ENCODE measurements at regions not wholly inside any gene's neighbourhood (a gene's known extent, or its start where the extent isn't known, plus 50 kb on each side); places are given as distances from the start of the nearest gene placed in this dataset.

GRCh38 chr5:98604301-98604700 lies 169.2 kb upstream of the RGMB start:
- DNase-seq, result no peak
- Histone ChIP-seq H3K36me3 (no peaks in the 10 kb centered on the region), H3K9me3 (peaks cover 5% of the 10 kb centered on the region), H3K4me3 (no peak overlapping the region), H3K27me3 (no peaks in the 10 kb centered on the region)

- Histone ChIP-seq H3K36me3 (no peaks in the 10 kb centered on the region), H3K27me3 (no peaks in the 10 kb centered on the region), H3K4me3 (no peak overlapping the region), H3K9me3 (peaks cover 5% of the 10 kb centered on the region)
- DNase-seq, result peak; percentile 26
Measured at GRCh38 chr5:98604721-98605425, 168.6 kb upstream of the RGMB start.

GRCh38 chr5:98605426-98605825 lies 168.0 kb upstream of the RGMB start:
- Histone ChIP-seq H3K36me3 (no peaks in the 10 kb centered on the region), H3K9me3 (peaks cover 2% of the 10 kb centered on the region; the same call in 1 of the 2 replicates), H3K27me3 (no peaks in the 10 kb centered on the region), H3K4me3 (no peak overlapping the region)
- DNase-seq, result no peak

- H3K27me3 ChIP-seq, result no peaks in the 10 kb centered on the region
- DNase-seq, result no peak
- no peaks in the 10 kb centered on the region for H3K9me3 ChIP-seq
Measured at GRCh38 chr5:98606961-98607360, 166.5 kb upstream of the RGMB start.

DNA sequence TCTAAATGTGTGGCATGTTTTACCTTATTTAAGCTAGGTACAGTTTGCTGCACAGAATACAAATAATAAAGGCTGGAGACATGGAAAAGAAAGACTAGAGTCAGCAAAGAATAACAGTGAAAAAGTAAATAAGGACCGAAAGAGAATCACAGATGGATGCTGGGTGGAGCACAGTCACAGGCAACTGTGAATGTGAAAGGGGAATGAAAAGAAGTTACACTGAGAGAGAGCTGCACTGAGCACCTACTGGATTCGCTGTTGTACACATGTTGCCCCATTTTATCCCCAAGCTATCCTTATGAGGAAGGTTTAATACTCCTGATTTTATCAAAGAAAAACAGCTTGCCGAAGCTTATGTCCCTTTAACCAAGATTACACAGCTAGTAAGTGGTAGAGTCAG lies 165.4 kb upstream of the RGMB start:
- Histone ChIP-seq H3K36me3 (no peaks in the 10 kb centered on the region), H3K4me3 (no peak overlapping the region), H3K27me3 (no peaks in the 10 kb centered on the region), H3K9me3 (no peaks in the 10 kb centered on the region)
- no peak for DNase-seq

More at GRCh38 chr5:98606961-98607360, 166.5 kb upstream of the RGMB start:
- no peak overlapping the region for H3K4me3 ChIP-seq
- H3K36me3 ChIP-seq, result no peaks in the 10 kb centered on the region

DNA sequence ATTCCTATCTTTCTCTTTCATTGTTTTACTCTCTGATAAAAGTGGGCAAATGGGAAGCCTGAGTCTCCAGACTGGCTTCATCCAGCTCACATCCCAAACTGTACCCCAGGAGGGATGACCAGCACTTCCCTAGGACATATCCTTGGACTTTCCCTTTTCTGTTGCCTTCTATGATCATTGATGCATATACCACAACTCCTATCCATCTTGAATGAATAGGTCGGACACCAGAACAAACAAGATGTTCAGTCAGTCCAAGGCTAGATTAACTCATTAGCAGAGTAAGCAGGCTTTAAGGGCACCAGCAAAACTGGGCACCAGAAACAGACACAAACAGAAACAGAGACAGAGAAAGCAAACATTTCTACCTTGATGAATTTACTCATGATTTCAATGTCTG lies 159.1 kb upstream of the RGMB start:
- Histone ChIP-seq H3K4me3 (no peak overlapping the region), H3K9me3 (no peaks in the 10 kb centered on the region), H3K27me3 (no peaks in the 10 kb centered on the region), H3K36me3 (no peaks in the 10 kb centered on the region)
- no peak for DNase-seq

GRCh38 chr5:98621821-98622220 lies 151.6 kb upstream of the RGMB start:
- Histone ChIP-seq H3K27me3 (no peaks in the 10 kb centered on the region), H3K4me3 (no peak overlapping the region), H3K36me3 (no peaks in the 10 kb centered on the region), H3K9me3 (no peaks in the 10 kb centered on the region)
- DNase-seq, result no peak

DNA sequence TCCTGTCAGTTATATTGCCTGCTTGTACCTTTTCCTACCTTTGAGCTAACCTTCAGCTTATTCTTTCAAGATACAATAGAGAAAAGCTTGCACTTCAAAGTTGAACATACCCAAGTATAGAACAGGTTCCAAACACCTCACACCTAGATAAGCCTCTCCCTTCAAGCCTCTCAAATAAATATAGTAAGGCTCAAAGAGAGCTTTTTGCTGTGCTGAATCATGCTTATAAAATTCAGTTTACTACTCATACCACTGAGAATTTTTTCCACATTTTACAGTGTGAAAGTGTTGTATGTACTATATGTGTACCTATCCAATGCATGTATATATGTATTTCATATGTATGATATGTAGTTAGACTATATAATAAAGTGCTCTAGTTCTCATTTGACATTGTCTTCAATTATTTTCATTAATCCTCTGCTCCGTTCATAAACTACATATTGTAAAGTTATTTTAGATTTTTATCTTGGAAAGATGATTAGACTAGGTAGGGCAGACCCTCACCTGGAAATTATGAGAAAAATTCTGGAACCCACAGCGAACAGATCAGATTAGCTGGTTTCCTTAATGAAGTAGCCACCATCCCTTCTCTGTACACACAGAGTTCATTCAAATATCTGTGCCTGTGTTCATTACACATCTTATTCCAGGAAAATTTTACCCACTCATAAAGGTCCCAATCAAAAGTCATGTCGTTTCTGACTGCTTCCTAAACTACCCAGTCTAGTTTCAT lies 149.2 kb upstream of the RGMB start:
- no peak for DNase-seq
- H3K4me3 ChIP-seq, result no peak overlapping the region
- peaks cover 10% of the 10 kb centered on the region for H3K9me3 ChIP-seq
- no peaks in the 10 kb centered on the region for H3K36me3 ChIP-seq
- H3K27me3 ChIP-seq, result no peaks in the 10 kb centered on the region

DNA sequence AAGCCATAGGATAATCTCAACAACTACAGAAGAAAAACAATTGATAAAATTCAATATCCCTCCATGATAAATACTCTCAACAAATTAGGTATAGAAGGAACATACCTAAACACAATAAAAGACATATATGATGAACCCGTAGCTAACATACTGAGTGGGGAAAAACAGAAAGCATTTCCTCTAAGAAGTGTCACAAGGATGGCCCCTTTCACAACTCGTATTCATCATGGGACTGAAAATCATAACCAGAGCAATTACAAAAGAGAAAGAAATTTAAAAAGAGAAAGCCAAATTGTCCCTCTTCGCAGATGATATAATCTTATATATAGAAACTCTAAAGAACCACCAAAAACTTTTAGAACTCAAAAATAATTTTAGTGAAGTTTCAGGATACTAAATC lies 146.3 kb upstream of the RGMB start:
- Histone ChIP-seq H3K4me3 (no peak overlapping the region), H3K27me3 (no peaks in the 10 kb centered on the region), H3K9me3 (peaks cover 10% of the 10 kb centered on the region), H3K36me3 (no peaks in the 10 kb centered on the region)
- DNase-seq, result no peak

GRCh38 chr5:98630621-98631020 lies 142.8 kb upstream of the RGMB start:
- DNase-seq, result no peak
- Histone ChIP-seq H3K27me3 (no peaks in the 10 kb centered on the region), H3K36me3 (no peaks in the 10 kb centered on the region), H3K9me3 (peaks cover 10% of the 10 kb centered on the region), H3K4me3 (no peak overlapping the region)

DNA sequence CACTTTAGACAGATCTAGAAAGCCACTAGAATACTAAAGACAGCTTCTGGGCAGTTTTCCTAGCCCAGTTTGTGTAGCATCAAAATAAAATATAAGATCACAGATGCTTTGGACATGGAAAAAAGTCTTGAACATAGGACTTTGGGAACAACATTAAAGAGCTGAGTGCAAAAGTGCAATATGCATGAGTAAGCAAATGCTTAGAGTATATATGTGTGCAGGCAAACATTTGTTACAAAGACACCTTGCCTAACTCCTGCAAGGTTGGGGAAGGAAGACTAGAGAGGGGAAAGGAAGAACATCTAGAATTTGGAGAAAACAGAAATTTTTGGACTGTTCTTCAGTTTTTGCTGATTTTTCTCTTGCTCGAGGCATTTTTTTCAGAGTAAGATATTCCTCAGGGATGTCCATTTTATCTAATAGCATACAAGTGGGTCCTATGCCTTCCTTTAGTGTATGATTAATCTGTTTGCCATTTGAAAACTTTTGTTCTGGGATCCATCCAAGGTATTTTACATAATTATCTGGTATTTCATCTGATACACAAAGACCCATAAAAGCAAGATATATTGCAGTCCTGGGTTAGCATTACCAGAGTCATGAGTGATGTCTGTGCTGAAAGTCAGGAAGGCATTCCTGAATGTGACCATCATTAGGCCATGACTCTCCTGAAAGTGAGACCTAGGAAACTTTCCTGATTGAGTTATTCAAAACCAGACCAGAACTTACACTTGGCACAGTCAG lies 142.0 kb upstream of the RGMB start:
- H3K4me3 ChIP-seq, result no peak overlapping the region
- peaks cover 10% of the 10 kb centered on the region for H3K9me3 ChIP-seq
- DNase-seq, result peak; percentile 21
- H3K36me3 ChIP-seq, result no peaks in the 10 kb centered on the region
- H3K27me3 ChIP-seq, result no peaks in the 10 kb centered on the region

DNA sequence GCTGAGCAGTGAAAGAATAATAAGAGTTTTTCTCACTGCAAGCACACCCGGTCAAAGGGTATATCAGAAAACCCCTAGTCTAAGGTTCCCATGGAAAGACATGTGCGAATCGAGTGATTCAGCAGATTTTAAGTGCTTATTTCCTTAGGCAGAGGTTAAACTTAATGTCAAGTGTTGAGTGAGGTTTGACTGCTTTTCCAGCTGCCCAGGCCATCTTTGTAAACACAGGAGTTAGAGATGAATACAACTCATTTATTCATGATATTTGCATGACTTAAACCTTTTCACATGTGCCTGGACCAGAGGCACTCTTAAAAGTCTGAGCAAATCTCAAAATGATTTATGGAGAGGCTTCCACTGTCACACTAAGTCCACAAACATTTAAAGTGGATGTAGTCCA lies 137.8 kb upstream of the RGMB start:
- no peaks in the 10 kb centered on the region for H3K9me3 ChIP-seq
- DNase-seq, result no peak
- no peaks in the 10 kb centered on the region for H3K36me3 ChIP-seq
- no peak overlapping the region for H3K4me3 ChIP-seq
- H3K27me3 ChIP-seq, result no peaks in the 10 kb centered on the region

DNA sequence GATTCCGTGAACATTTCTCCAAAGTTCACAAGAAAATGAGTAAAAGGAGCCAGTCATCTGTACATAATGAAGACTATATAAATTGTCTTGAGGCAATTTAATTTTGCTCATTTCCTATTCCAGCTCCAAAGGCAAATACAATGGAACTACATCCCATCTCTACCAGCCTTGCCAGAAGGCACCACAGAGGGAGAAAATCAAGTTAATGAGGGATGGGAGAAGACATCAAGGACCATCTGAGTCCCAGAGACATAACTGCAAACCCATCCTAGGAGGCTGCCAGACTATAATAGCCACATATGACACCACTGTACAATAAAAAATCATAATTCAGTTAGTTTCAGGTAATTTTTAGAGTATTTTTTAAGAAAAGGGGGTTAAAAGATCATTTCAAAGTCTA lies 136.3 kb upstream of the RGMB start:
- H3K4me3 ChIP-seq, result no peak overlapping the region

GRCh38 chr5:98637557-98637956 lies 135.9 kb upstream of the RGMB start:
- no peak overlapping the region for H3K4me3 ChIP-seq
- H3K9me3 ChIP-seq, result no peaks in the 10 kb centered on the region
- DNase-seq, result no peak
- no peaks in the 10 kb centered on the region for H3K36me3 ChIP-seq
- no peaks in the 10 kb centered on the region for H3K27me3 ChIP-seq

More for the DNA sequence above, 136.3 kb upstream of the RGMB start:
- H3K36me3 ChIP-seq, result no peaks in the 10 kb centered on the region
- H3K9me3 ChIP-seq, result no peaks in the 10 kb centered on the region
- no peak for DNase-seq
- H3K27me3 ChIP-seq, result no peaks in the 10 kb centered on the region

- H3K36me3 ChIP-seq, result no peaks in the 10 kb centered on the region
- no peaks in the 10 kb centered on the region for H3K27me3 ChIP-seq
- H3K9me3 ChIP-seq, result no peaks in the 10 kb centered on the region
- no peak for DNase-seq
- no peak overlapping the region for H3K4me3 ChIP-seq
Measured at GRCh38 chr5:98638111-98638510, 135.4 kb upstream of the RGMB start.

DNA sequence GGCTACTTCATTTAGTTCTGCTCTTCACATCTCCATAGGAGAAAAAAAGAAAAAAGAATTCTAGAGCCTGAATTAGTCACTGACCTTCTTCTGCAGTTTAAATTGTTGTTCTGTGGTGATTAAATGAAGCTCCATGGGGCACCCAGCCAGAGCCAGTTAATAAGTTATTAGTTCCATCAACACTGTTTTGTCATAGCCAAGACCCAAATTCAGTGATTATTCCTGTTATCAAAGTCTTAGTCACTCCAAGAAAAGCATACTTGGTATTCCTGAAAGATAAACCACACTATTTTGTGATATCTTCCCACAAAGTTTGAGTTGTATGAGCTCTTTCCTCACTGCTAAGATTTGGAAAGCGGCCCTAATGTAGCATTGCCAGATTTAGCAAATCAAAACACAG lies 134.8 kb upstream of the RGMB start:
- peak; percentile 43 for DNase-seq
- no peaks in the 10 kb centered on the region for H3K36me3 ChIP-seq
- no peak overlapping the region for H3K4me3 ChIP-seq
- no peaks in the 10 kb centered on the region for H3K9me3 ChIP-seq
- no peaks in the 10 kb centered on the region for H3K27me3 ChIP-seq

- Histone ChIP-seq H3K4me3 (no peak overlapping the region), H3K27me3 (no peaks in the 10 kb centered on the region), H3K36me3 (no peaks in the 10 kb centered on the region), H3K9me3 (no peaks in the 10 kb centered on the region)
- no peak for DNase-seq
Measured at GRCh38 chr5:98639274-98639673, 134.2 kb upstream of the RGMB start.

Data from MG63 (cell line).